Activated CD4-positive, alpha-beta memory T cell treated with anti-CD3 and anti-CD28 coated beads for 36 hours (primary cell): ENCODE measurements at regions not wholly inside any gene's neighbourhood (a gene's known extent, or its start where the extent isn't known, plus 50 kb on each side); places are given as distances from the start of the nearest gene placed in this dataset.
"Not testable (repeated sequence)": the region's sequence is repeated elsewhere in the genome, so short reads cannot be mapped to it uniquely, and the experiment has no call there.

Experiments
- CTCF ChIA-PET: fragments of 350-600 bp; sonication (Branson Sonifier 250); formaldehyde crosslinking; loops from one replicate; lab custom pipeline; 2021; ENCODE audit warnings: antibody characterized with exemption, inconsistent platforms; lab: Charles Lee
- POLR2A ChIA-PET: fragments of 350-600 bp; sonication (Branson Sonifier 250); formaldehyde crosslinking; loops from one replicate; lab custom pipeline; 2021; ENCODE audit warnings: antibody characterized with exemption; lab: Charles Lee
- DNase-seq: peaks from one replicate; pipeline ENCODE4 v3.0.0-alpha.2; 2020
- H3K27ac Mint-ChIP-seq: one replicate; pipeline ENCODE4 v1.8.0; 2021; ENCODE audit warnings: mixed read lengths
- H3K27me3 Mint-ChIP-seq: one replicate; pipeline ENCODE4 v1.8.0; 2021; ENCODE audit warnings: mixed read lengths
- H3K36me3 Mint-ChIP-seq: one replicate; pipeline ENCODE4 v1.8.0; 2021; ENCODE audit warnings: mixed read lengths
- H3K4me1 Mint-ChIP-seq: one replicate; pipeline ENCODE4 v1.8.0; 2021; ENCODE audit warnings: low read depth, mixed read lengths
- H3K4me3 Mint-ChIP-seq: one replicate; pipeline ENCODE4 v1.8.0; 2021; ENCODE audit warnings: mild to moderate bottlenecking, mixed read lengths
- H3K9me3 Mint-ChIP-seq: one replicate; pipeline ENCODE4 v1.8.0; 2021; ENCODE audit warnings: mixed read lengths
- intact Hi-C: fragments of 100-400 bp; cut with micrococcal nuclease; formaldehyde crosslinking; loops from one replicate; pipeline ENCODE4 v1.15.1; 2023

DNA sequence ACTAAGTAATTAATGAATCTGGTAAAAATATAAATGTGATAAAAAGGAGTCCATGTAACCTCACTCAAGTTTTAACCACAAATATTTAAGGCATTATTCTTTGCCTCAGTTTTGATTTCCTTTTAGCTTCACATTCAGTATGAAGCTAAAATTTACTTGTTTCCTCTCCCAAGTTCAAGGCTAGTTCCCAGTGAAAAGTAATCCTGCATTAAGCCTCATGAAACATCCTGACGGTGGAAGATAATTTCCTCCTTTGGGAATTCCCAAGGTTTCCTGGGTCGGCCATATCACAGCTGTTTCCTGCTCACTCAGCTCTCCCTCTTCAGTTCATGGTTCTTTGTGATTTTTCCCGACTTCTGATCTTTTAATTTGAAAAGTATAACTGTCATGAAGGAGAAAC, 1256.8 kb upstream of the FLRT2 start:
- Mint-ChIP-seq H3K4me1 (no peaks in the 10 kb centered on the region), H3K9me3 (peaks cover 18% of the 10 kb centered on the region), H3K36me3 (no peaks in the 10 kb centered on the region), H3K4me3 (no peak overlapping the region), H3K27me3 (no peaks in the 10 kb centered on the region), H3K27ac (no peak overlapping the region)
- ChIA-PET POLR2A (no interaction called here), CTCF (no interaction called here)
- no peak for DNase-seq
- intact Hi-C loops: no loop called here

- no peak for DNase-seq
- peaks cover 20% of the 10 kb centered on the region for H3K9me3 Mint-ChIP-seq
- no peak overlapping the region for H3K4me3 Mint-ChIP-seq
- ChIA-PET POLR2A (no interaction called here), CTCF (no interaction called here)
- no peak overlapping the region for H3K27ac Mint-ChIP-seq
- intact Hi-C loops: no loop called here
- no peaks in the 10 kb centered on the region for H3K36me3 Mint-ChIP-seq
- no peaks in the 10 kb centered on the region for H3K27me3 Mint-ChIP-seq
- no peaks in the 10 kb centered on the region for H3K4me1 Mint-ChIP-seq
Measured at GRCh38 chr14:84282618-84283017, 1247.3 kb upstream of the FLRT2 start.

- intact Hi-C loops: no loop called here
- no peaks in the 10 kb centered on the region for H3K27me3 Mint-ChIP-seq
- DNase-seq: no peak
- no peaks in the 10 kb centered on the region for H3K36me3 Mint-ChIP-seq
- H3K4me3 Mint-ChIP-seq: no peak overlapping the region
- no peak overlapping the region for H3K27ac Mint-ChIP-seq
- POLR2A ChIA-PET: no interaction called here
- peaks cover 10% of the 10 kb centered on the region for H3K9me3 Mint-ChIP-seq
- CTCF ChIA-PET: no interaction called here
- no peaks in the 10 kb centered on the region for H3K4me1 Mint-ChIP-seq
Measured at GRCh38 chr14:84288781-84289180, 1241.2 kb upstream of the FLRT2 start.

DNA sequence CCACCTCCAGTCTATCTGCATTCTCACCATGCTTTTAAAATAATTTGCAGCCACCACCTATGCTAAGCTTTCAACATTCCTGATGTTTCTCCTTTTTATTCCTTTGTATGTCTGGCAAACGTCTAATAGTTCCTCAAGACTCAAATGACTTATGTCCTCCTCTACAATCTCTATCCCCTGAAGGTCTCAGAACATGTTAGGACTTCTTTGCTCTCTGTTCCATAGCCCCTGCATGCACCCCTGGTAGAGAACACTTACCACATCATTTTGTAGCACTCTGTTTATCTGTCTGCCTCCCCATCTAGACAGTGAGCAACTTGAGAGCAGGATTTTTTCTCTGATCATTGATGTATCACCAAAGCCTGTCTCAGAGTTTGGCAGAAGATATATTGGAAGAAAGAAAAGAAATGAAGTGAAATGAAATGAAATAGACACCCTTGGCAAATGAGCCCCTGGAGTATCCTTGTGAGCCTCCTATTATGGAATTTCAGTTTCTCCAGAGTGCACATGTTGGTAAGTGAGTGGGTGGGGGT, 1231.2 kb upstream of the FLRT2 start:
- Mint-ChIP-seq H3K4me1 (no peaks in the 10 kb centered on the region), H3K27ac (no peak overlapping the region), H3K27me3 (no peaks in the 10 kb centered on the region), H3K36me3 (no peaks in the 10 kb centered on the region), H3K9me3 (peaks cover 2% of the 10 kb centered on the region), H3K4me3 (no peak overlapping the region)
- intact Hi-C loops: no loop called here
- DNase-seq: no peak
- ChIA-PET POLR2A (no interaction called here), CTCF (no interaction called here)

- POLR2A ChIA-PET: no interaction called here
- CTCF ChIA-PET: no interaction called here
- DNase-seq: no peak
- H3K27me3 Mint-ChIP-seq: no peaks in the 10 kb centered on the region
- H3K27ac Mint-ChIP-seq: no peak overlapping the region
- H3K4me3 Mint-ChIP-seq: no peak overlapping the region
- H3K4me1 Mint-ChIP-seq: no peaks in the 10 kb centered on the region
- H3K9me3 Mint-ChIP-seq: peaks cover 18% of the 10 kb centered on the region
- intact Hi-C loops: no loop called here
- no peaks in the 10 kb centered on the region for H3K36me3 Mint-ChIP-seq
Measured at GRCh38 chr14:84303140-84303539, 1226.8 kb upstream of the FLRT2 start.

DNA sequence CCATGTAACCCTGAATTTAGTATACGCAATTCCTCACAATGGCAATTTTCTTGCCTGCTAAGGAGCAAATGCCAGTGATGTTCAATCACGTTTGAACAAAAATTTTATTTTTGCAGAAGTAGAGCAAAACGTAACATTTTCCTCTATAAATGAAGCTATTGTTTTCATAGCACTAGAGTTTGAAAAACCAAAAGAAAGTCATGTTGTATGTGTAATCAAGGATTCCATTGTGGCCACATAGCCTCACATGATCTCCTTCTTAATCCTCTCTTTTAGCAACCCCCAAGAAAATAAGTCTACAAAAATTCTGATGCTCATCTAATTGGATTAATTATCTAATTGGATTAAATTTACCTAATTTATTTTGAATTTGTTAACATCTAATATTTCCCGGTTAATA, 1217.4 kb upstream of the FLRT2 start:
- CTCF ChIA-PET: no interaction called here
- intact Hi-C loops: no loop called here
- DNase-seq: no peak
- POLR2A ChIA-PET: no interaction called here
- H3K36me3 Mint-ChIP-seq: no peaks in the 10 kb centered on the region
- no peak overlapping the region for H3K27ac Mint-ChIP-seq
- peaks cover 40% of the 10 kb centered on the region for H3K9me3 Mint-ChIP-seq
- H3K27me3 Mint-ChIP-seq: no peaks in the 10 kb centered on the region
- H3K4me1 Mint-ChIP-seq: no peaks in the 10 kb centered on the region
- H3K4me3 Mint-ChIP-seq: no peak overlapping the region

GRCh38 chr14:84323450-84323849, 1206.5 kb upstream of the FLRT2 start:
- intact Hi-C loops: no loop called here
- ChIA-PET CTCF (no interaction called here), POLR2A (no interaction called here)
- Mint-ChIP-seq H3K4me1 (no peaks in the 10 kb centered on the region), H3K27ac (no peak overlapping the region), H3K27me3 (no peaks in the 10 kb centered on the region), H3K9me3 (peaks cover 27% of the 10 kb centered on the region), H3K4me3 (no peak overlapping the region), H3K36me3 (no peaks in the 10 kb centered on the region)
- DNase-seq: no peak

DNA sequence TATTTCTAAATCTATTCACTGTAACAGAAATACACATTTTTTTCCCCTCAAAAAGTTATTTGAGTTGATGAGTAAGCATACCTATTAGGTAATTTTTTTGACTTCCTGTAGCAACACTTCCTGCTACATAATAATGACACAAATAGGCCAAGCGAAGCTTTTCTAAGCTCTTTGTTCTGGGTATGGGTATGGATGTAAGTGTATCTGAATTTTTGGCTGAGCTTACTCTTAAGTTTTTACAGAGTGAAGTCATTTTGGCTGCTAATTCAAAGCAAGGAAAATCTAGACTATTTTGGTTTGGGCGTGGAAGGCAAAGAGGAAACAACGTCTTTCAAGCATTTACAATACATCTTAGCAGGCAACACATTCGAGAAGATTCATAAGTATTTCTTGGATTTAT, 1206.0 kb upstream of the FLRT2 start:
- no peak overlapping the region for H3K27ac Mint-ChIP-seq
- CTCF ChIA-PET: no interaction called here
- H3K36me3 Mint-ChIP-seq: no peaks in the 10 kb centered on the region
- H3K4me3 Mint-ChIP-seq: no peak overlapping the region
- no peaks in the 10 kb centered on the region for H3K4me1 Mint-ChIP-seq
- intact Hi-C loops: no loop called here
- POLR2A ChIA-PET: no interaction called here
- H3K9me3 Mint-ChIP-seq: peaks cover 31% of the 10 kb centered on the region
- H3K27me3 Mint-ChIP-seq: no peaks in the 10 kb centered on the region
- DNase-seq: no peak

DNA sequence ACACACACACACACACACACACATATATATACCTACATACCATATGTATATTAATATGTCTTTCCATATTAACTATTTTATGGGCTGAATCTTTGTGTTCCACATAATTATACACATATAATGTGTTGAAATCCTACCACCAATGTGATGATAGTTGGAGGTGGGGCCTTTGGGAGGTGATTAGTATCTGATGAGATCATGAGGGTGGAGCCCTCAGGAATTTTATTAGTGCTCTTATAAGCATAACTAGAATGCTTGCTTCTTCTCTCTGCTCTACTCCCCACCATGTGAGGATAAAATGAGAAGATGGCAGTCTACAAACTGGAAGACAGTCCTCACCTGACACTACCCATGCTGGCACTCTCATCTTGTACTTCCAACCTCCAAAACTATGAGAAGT, 1193.5 kb upstream of the FLRT2 start:
- peaks cover 39% of the 10 kb centered on the region for H3K9me3 Mint-ChIP-seq
- H3K27me3 Mint-ChIP-seq: no peaks in the 10 kb centered on the region
- no peaks in the 10 kb centered on the region for H3K36me3 Mint-ChIP-seq
- intact Hi-C loops: no loop called here
- ChIA-PET POLR2A (no interaction called here), CTCF (no interaction called here)
- H3K4me1 Mint-ChIP-seq: no peaks in the 10 kb centered on the region
- DNase-seq: no peak
- no peak overlapping the region for H3K4me3 Mint-ChIP-seq
- no peak overlapping the region for H3K27ac Mint-ChIP-seq

DNA sequence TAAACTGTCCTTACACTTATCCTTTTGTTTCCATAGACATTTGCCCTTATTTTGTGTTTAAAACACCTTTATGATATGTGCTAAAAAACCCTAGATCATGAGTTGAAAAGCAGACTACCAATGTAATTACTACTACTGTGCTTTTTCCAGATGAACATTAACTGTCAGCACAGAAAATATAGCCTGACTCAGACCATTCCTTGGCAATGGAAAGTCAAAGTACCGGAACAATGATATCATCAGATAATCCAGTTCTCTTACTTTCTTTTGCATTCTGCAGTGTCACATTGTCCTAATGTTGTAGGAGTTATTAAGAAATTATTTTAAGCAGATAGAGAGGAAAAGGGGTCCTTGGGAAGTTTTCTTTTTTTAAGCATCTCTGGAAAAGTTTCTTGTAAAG, 1189.0 kb upstream of the FLRT2 start:
- H3K27ac Mint-ChIP-seq: no peak overlapping the region
- CTCF ChIA-PET: no interaction called here
- DNase-seq: no peak
- no peaks in the 10 kb centered on the region for H3K27me3 Mint-ChIP-seq
- peaks cover 26% of the 10 kb centered on the region for H3K9me3 Mint-ChIP-seq
- no peaks in the 10 kb centered on the region for H3K4me1 Mint-ChIP-seq
- intact Hi-C loops: no loop called here
- H3K4me3 Mint-ChIP-seq: no peak overlapping the region
- POLR2A ChIA-PET: no interaction called here
- H3K36me3 Mint-ChIP-seq: no peaks in the 10 kb centered on the region

DNA sequence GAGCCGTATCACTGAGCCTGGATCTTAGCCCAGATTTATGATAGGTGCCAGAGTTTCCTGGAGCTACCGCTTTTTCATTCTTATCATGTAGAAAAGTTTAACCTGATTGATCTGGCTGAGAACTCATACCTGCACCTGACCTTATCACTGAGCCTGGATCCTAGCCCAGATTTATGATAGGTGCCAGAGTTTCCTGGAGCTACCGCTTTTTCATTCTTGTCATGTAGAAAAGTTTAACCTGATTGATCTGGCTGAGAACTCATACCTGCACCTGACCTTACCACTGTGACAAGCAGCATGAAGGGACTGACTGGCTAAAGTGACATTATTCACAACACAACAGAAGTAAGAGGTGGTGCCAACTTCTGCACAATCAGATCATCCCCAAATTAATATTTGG, 1188.1 kb upstream of the FLRT2 start:
- POLR2A ChIA-PET, H3K4me3 Mint-ChIP-seq, intact Hi-C loops, CTCF ChIA-PET, H3K4me1 Mint-ChIP-seq, DNase-seq, H3K27me3 Mint-ChIP-seq, H3K27ac Mint-ChIP-seq, H3K36me3 Mint-ChIP-seq: not testable (repeated sequence)
- peaks cover 25% of the 10 kb centered on the region for H3K9me3 Mint-ChIP-seq

DNA sequence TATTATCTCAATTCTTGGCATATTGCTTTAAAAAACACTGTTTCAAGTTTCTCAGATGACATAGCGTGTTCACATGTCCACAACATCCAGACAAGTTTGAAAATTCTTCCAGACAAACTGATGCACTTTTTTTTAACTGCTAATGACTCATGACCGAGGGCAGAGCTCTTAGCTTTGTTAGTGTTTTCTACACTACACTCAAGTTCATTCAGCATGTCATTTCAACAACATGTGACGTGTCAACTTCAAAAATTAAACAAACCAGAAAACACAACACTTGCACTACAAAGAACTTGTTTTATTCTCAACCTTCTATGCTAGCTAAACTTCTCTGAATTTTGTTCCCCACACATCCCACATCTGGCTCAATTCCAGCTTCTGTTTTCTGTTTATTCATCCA, 1186.3 kb upstream of the FLRT2 start:
- H3K27me3 Mint-ChIP-seq: no peaks in the 10 kb centered on the region

DNA sequence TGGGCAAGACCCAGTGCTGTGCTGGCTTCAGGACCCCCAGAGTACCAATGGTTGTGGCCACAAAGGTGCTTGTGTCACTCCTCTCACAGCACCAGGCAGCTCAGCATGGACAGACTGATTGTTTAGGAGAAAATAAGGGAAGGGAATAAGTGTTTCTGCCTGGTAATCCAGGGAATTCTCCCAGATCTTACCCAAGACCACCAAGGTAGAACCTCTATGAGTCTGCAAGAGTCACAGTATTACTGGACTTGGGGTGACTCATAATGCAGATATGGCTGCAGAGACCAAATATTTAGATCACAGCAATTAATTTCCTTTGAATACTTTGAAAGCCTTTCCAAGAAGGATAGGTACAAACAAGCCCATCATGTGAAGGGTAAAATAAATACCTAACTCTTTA, 1178.3 kb upstream of the FLRT2 start:
- ChIA-PET POLR2A (no interaction called here), CTCF (no interaction called here)
- no peak overlapping the region for H3K4me3 Mint-ChIP-seq
- no peaks in the 10 kb centered on the region for H3K36me3 Mint-ChIP-seq
- H3K4me1 Mint-ChIP-seq: no peaks in the 10 kb centered on the region
- DNase-seq: no peak
- no peaks in the 10 kb centered on the region for H3K27me3 Mint-ChIP-seq
- H3K9me3 Mint-ChIP-seq: peaks cover 42% of the 10 kb centered on the region
- no peak overlapping the region for H3K27ac Mint-ChIP-seq
- intact Hi-C loops: no loop called here

More for the DNA sequence above, 1186.3 kb upstream of the FLRT2 start:
- no peak for DNase-seq
- no peaks in the 10 kb centered on the region for H3K36me3 Mint-ChIP-seq
- POLR2A ChIA-PET: no interaction called here
- H3K9me3 Mint-ChIP-seq: peaks cover 26% of the 10 kb centered on the region
- intact Hi-C loops: no loop called here
- CTCF ChIA-PET: no interaction called here
- H3K27ac Mint-ChIP-seq: no peak overlapping the region
- no peak overlapping the region for H3K4me3 Mint-ChIP-seq
- H3K4me1 Mint-ChIP-seq: no peaks in the 10 kb centered on the region
